GM12873 (cell line): ENCODE measurements at regions not wholly inside any gene's neighbourhood (a gene's known extent, or its start where the extent isn't known, plus 50 kb on each side); places are given as distances from the start of the nearest gene placed in this dataset.

Source experiments
- TF ChIP-seq, protein P1 (sequence below): IDR thresholded peaks from 2 replicates; pipeline ENCODE4 v1.5.1; 2012; ENCODE audit warnings: low read depth, mild to moderate bottlenecking, moderate library complexity, low read length, control low read depth; ENCODE audit not compliant: insufficient read depth; ENCODE audit errors: missing control alignments

DNA sequence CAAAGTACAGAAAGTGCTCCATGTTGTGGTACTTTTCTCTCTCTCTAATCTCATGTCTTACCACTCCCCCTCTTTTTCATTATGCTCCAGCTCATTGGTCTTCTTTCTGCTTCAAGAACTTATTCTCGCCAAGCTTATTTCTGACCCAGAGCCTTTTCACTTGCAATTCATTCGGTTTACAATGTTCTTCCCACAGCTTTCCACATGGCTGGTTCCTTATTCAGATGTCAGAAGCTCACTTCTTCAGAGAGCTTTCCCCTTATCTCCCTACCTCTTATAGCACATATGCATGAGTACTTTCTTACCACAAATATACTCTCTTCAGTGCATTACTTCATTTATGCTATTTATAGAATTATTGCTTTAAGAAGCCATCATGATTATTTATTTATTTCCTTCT is 338.8 kb upstream of the ATP10B start:
- TF ChIP-seq, protein P1, sequence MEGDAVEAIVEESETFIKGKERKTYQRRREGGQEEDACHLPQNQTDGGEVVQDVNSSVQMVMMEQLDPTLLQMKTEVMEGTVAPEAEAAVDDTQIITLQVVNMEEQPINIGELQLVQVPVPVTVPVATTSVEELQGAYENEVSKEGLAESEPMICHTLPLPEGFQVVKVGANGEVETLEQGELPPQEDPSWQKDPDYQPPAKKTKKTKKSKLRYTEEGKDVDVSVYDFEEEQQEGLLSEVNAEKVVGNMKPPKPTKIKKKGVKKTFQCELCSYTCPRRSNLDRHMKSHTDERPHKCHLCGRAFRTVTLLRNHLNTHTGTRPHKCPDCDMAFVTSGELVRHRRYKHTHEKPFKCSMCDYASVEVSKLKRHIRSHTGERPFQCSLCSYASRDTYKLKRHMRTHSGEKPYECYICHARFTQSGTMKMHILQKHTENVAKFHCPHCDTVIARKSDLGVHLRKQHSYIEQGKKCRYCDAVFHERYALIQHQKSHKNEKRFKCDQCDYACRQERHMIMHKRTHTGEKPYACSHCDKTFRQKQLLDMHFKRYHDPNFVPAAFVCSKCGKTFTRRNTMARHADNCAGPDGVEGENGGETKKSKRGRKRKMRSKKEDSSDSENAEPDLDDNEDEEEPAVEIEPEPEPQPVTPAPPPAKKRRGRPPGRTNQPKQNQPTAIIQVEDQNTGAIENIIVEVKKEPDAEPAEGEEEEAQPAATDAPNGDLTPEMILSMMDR, result no peak

DNA sequence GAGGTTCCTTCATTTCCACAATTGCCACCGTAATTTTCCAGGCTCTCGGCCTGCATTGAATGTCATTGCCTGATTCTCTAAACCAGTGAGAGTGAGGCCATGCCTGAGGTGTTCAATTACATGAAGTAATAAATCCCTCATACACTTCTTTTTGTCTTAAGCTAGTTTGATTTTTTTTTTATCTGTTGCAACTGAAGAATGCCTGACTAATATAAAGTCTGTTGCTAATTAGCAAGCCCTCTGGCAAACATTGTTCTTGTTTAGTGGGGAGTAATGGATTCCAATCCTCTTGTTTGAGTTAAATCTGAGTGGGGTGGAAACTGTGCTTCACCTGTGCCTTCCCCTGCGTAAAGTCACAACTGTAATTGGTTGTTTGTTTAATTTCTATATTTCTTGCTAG is 338.1 kb upstream of the ATP10B start:
- TF ChIP-seq, protein P1, result no peak

DNA sequence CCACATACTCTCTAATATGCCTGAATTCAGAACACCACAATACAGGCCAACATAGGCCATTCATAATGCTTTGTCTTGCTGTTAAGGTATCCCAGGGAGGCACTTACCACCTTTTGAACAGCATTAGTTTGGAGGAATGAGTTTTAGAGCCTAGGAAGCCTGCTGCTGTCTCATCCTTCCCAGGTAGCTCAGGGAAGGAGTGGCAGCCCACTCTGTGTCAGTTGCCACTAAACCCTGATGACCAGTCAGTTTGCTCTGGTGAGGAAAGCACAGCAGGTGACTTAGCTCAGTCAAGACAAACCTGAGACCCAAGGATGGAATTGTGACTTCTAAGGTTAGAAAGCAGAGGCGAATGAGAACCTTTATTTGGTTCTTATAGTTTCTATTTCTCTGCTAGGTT is 337.4 kb upstream of the ATP10B start:
- TF ChIP-seq, protein P1, result no peak

- TF ChIP-seq, protein P1, result no peak
Measured at GRCh38 chr5:161183559-161183958, 331.5 kb upstream of the ATP10B start.

DNA sequence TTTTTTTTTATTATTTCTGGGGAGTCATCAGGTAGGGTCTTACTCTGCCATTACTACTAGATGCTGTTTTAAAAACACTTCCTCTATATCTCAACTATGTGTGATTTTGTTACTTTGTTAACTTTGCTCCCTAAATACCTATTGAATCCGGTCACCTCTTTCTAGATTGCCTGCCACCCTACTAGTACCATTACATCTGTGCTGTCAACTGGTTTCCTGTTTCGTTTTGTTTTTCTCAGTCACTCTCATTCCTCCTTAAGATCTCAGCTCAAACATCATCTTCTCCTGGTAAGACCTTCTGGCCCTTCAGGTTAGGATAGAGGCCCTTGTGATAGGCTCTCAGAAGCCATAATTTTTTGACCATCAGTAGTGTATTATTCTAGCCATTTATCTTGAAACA is 324.2 kb upstream of the ATP10B start:
- TF ChIP-seq, protein P1, result no peak

DNA sequence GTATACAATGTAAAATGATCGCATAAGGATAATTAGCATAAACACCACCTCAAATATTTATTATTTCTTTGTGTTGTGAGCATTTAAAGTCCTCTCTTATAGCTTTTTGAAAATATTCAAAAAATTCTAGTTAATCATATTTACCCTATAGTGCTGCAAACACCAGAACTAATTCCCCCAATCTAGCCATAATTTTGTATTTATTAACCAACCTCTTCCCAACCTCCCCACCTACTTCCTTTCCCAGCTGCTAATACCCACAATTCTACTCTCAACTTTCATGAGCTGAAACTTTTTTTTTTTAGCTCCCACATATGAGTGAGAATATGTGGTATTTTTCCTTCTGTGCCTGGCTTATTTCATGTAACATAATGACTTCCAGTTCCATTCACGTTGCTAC is 317.8 kb upstream of the ATP10B start:
- TF ChIP-seq, protein P1, result no peak

DNA sequence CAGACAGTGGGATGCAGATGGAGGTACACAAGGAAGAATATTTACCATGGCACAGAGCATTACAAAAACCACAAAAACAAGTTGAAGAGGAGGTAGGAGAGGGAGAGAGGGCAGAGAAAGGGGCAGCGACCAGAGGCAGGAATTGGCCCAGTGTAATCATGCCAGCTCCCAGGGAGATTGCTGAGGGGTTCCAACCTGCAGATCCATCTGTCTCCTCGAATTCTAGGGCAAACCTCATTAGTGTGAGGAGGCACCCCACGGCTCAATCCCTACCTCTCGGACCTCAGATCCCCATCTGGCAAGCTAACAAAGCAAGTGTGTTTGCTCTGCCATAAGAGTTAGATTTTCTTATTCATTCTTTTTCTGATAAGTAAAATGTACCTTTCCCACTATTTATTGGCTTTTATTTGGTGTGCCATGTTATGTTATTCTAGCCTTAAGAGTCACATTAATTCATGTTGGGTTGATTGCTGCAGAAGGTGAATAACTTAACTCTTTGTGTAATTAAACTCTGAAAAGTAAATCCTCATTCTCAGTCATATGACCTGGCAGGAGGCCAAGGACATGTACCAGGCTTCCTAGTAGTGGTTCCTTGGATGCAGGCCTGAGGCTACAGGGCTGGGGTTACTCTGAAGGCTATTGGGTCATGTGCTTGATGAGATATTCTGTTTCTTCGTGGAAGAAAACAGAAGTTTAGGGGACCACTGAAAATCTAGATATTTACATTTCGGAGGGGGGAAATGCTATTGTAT is 315.2 kb upstream of the ATP10B start:
- TF ChIP-seq, protein P1, result no peak
